ENCODE measurements at regions not wholly inside any gene's neighbourhood (a gene's known extent, or its start where the extent isn't known, plus 50 kb on each side); places are given as distances from the start of the nearest gene placed in this dataset.

- TF ChIP-seq CTCF (IDR thresholded peaks at IDR 0.05): no peak
- TF ChIP-seq POLR2A (IDR thresholded peaks at IDR 0.05): no peak
- no peak for TF ChIP-seq EP300 (IDR thresholded peaks at IDR 0.05)
Observed at GRCh38 chr4:84041426-84041825, 457.7 kb downstream of the NKX6-1 start.

Measured in tibial nerve (tissue), 4 donors.